ENCODE measurements at regions not wholly inside any gene's neighbourhood (a gene's known extent, or its start where the extent isn't known, plus 50 kb on each side); places are given as distances from the start of the nearest gene placed in this dataset.

DNA sequence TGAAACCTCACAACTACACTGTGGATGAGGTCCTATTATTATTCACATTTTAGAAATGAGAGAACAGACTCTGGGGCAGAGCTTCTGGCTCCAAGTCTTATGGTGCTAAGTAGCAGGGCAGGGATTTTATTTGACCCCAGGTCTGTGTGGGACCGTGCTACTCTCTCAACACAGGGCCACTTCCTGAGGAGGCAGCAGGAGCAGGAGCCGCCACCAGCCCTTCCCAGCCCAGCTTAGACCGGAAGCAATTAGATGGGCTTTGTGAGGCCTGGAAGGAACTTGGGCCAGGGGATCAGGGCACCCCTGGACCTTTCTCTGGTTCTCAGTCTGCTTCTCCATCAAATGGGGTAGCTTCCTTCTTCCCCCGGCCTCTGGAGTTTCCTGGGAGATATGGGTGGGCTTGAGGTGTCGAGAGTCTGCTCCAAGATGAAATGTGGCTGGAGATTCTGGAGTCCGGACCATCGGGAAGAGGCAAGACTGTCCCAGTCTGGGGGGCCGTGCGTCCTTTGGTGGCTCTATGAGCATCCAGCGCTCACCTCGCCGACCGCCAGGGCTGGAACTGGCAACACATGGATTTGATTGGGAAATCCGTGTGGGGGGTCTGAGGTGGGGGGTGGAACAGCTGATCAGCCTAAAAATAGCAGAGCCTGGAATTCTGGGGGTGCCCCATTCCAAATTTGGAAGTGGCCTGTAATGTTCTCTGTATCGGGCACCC is 136.8 kb downstream of the FOXD2 start:
- no peak for DNase-seq (ENCODE audit: low read depth in 2 of 2)

GRCh38 chr1:47575855-47576757 is 138.3 kb downstream of the FOXD2 start:
- no peak for DNase-seq (ENCODE audit: low read depth in 2 of 2)

DNA sequence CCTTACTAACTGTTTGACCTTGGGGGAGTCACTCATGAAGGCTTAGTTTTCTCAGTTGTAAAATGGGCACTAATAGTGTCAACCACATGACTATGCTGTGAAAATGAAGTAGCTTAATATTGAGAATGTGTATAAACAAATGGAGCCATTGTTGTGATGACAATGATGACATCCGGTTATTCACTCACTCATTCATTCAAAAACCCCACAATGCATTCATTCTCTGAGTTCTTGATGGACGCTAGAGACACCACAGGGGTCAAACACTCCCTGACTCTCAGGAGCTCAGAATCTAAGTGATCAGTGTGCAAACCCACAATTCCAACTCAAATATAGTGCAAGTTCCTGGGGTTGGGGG is 138.9 kb downstream of the FOXD2 start:
- DNase-seq (ENCODE audit: low read depth in 2 of 2): no peak

DNA sequence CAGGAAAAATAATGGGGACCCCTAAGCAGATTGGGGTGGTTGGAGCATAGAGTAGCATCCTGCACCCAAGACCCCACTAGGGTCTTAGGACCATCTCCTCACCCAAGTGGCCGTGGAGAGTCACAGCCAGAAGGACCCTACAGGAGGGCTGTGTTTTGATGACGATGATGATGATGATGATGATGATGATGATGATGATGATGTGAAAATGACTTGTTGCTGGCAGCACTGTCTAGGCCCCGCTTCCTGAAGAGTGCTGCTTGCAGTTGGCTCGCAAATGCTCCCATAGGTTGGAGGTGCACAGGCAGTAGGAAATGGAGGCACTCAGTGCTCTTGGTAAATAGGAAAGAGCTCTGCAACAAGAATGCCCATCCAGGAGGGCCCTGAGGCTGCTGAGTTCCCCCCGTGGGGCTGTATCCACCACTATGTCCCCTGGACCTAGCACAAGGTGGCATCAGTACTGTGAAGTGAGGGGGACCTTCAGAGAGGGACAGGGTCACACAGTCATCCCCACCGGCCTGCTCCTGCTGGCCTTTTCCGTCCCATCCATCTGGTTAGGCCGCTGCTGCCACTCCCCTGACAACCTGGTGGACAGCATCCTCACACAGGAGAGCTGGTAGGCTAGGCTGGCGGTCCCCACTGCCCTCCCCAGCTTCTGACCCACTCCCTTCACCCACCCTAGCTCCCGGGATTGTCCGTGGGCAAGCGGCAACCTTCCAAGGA is 139.6 kb downstream of the FOXD2 start:
- no peak for DNase-seq (ENCODE audit: low read depth in 2 of 2)

GRCh38 chr1:47578026-47578720 is 140.3 kb downstream of the FOXD2 start:
- DNase-seq (ENCODE audit: low read depth in 2 of 2): no peak

- no peak for DNase-seq (ENCODE audit: low read depth in 2 of 2)
These were observed 141.0 kb downstream of the FOXD2 start for GRCh38 chr1:47578721-47579419.

- DNase-seq (ENCODE audit: low read depth in 2 of 2): no peak
These were observed 142.0 kb downstream of the FOXD2 start for GRCh38 chr1:47579809-47580208.

DNA sequence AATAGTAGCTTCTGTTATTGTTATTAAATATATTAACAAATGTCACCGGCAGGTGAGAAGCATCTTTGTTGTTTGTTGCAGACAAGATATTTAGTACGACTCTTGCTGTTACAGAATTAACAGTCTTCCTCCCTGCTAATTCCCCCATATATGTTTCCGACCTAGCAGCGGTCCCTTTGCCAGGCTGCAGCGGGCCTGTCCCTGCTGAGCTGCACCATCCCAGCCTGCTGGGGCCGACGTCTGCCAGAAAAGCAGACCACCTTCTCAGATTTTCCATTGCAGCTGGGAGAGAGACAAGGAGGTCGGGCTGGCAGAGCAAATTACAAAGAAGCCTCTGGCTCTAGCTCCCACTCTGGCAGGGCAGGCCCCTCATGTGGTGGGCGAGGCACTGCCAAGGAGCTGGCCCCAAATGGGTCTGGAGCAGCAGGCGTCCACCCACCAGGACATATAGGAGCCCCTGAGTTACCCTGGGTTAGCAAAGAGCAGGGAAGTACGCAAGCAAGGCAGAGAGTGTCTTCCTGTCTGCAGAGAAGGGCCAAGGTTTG is 142.7 kb downstream of the FOXD2 start:
- DNase-seq (ENCODE audit: low read depth in 2 of 2): no peak

DNA sequence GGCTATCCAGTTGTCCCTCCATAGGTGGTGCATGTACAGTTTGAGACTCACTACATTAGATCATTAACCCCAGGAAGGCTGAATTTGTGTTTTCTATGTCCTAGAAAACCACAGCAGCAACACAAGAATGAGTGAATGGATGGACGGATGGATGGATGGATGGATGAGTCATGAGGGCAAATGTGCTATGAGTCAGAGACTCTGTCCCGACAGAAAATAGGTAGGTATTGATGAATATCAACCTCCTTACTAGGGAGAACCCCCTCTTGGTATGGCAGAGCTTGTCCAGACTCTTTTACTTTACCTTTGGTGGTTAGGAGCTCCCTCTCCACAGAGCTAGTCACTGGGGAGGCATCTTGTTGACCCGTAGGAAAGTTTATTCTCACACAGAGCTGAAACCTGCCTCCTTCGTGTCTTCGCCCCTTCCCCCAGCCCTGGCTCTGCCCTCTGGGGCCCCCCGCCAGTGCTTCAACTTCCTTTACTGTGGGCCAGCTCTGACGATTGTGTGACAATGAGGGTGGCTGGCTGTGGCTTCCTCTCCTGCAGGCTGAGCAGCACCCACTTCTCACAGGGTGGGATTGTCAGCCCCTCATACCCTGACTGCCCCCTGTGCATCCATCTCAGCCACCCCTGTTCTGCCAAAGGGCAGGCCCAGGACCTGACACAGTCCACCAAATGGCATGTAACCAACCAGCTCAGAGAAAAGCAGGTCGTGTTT is 145.2 kb downstream of the FOXD2 start:
- DNase-seq (ENCODE audit: low read depth in 2 of 2): no peak

GRCh38 chr1:47584249-47584648 is 146.4 kb downstream of the FOXD2 start:
- no peak for DNase-seq (ENCODE audit: low read depth in 2 of 2)

DNA sequence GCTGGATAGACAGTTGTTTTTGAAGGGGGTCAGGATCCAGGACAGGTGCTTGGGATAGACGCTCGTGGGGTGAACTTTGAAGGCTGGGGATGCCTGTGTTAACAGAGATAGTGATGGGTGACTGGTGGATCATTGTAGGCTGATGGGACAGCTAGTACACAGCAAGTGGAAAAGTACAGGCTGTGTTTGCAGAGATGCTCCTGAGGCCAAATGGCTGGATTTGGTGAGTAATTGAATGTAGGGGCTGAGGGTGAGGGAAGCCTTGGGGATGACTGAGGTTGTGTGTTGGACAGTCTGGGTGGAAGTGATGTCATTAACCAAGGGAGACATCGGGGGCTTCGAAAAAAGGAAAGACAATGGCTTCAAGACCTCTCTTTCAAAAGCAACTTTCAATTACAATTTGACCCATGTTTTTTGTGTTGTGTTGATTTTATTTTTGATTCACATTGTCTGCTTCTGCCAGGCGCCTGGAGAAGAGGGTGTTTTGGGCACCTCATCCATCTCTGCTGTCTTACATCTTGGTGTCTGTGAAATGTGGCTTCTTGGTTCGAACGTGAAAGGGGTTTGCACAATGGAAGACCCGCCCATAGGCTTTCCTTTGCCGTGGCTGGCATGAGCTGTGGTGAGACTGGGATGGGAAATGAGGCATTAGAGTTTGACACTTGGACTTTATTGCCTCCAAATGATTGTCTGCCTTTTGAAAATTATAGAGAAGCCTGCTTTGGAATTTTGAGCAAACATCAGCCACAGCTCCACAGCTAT is 147.5 kb downstream of the FOXD2 start:
- no peak for DNase-seq (ENCODE audit: low read depth in 2 of 2)

DNA sequence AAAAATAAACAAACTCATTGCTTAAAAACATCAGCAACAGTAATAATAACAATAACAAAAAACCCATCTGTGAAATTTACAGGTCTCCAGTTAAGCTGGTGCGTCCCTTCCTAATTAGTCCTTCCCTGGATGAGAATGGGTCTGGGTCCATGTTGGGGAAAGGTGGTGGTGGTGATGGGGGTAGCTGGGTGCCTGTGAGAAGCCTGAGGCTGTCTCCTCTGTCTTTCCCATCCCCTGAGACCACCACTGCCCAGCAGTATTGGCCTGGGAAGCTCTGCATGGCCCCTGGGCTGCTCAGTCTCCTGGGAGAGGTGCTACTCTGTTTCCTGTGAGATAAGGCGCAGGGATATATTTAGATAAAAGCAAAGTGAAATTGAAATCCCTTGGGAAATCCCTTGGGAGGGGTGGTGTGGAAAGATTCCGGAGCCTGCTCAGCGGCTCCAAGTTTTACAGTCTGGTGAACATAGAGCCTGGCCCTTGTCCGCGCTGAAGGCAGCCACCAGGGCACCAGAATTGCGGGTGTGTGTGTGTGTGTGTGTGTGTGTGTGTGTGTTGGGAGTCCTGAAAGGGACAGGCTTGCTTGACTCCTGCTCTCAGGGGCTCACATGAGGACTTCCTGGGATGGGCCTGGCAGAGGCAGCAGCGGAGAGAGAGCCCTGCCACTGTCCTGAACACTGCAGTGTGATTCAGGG is 150.2 kb downstream of the FOXD2 start:
- no peak for DNase-seq (ENCODE audit: low read depth in 2 of 2)

GRCh38 chr1:47590523-47591225 is 152.8 kb downstream of the FOXD2 start:
- no peak for DNase-seq (ENCODE audit: low read depth in 2 of 2)

DNA sequence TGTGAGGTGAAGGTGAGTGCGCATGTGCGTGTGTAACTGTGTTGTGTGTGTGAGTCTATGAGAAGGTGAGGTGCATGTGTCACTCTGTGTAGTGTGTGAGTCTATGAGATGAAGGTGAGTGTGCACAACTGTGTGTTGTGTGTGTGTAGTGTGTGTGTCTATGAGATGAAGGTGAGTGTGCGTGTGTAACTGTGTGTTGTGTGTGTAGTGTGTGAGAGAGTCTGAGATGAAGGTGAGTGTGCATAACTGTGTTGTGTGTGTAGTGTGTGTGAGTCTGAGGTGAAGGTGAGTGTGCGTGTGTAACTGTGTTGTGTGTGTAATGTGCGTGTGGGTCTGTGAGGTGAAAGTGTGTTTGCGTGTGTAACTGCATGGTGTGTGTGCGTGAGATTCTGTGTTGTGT is 154.0 kb downstream of the FOXD2 start:
- no peak for DNase-seq (ENCODE audit: low read depth in 2 of 2)

GRCh38 chr1:47592296-47593012 is 154.6 kb downstream of the FOXD2 start:
- DNase-seq (ENCODE audit: low read depth in 2 of 2): no peak

- DNase-seq (ENCODE audit: low read depth in 2 of 2): no peak
These were observed 155.2 kb downstream of the FOXD2 start for GRCh38 chr1:47593013-47593568.

DNA sequence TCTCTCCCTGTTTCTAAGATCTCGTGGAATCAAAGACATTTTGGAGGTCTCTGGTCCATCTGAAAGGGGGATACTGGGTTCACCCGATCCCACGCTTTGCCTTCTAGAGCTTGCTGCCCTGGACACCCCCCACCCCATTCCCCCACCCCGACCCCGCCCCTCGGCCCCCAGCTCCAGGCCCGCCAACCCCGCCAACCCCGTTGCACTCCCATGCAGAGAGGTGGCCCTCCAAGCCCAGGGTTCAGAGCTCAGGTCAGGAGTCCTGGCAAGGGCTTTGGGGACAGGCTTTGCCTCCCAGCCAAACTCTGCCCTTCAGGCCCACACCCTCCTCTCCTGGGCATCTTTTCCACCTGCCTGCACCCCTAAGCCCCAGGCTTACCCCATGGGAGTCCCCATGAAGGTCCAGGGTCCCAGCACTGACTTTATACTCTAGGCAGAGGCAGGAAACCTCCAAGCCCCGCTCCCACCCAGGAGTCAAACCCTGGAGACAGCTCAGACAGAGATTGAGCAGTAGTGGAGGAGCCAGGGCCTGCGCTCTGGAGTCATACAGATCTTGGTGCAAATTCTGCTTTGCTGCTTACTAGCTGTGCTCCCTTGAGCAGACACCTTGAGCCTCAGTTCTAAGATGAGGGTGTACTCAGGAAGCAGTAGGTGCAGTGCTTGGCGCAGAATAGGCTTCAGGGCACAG is 155.9 kb downstream of the FOXD2 start:
- no peak for DNase-seq (ENCODE audit: low read depth in 2 of 2)
